Mucosa of stomach (tissue), 1 donor: ENCODE measurements at regions not wholly inside any gene's neighbourhood (a gene's known extent, or its start where the extent isn't known, plus 50 kb on each side); places are given as distances from the start of the nearest gene placed in this dataset.

Experiments
- H3K27me3 ChIP-seq: one replicate; pipeline ENCODE4 v1.7.0; 2013; ENCODE audit warnings: mild to moderate bottlenecking, low read length; ENCODE audit not compliant: control insufficient read depth, insufficient read depth
- H3K36me3 ChIP-seq: one replicate; pipeline ENCODE4 v1.7.0; 2013; ENCODE audit warnings: low read length; ENCODE audit not compliant: control insufficient read depth, insufficient read depth
- H3K4me1 ChIP-seq: one replicate; pipeline ENCODE4 v1.7.0; 2013; ENCODE audit warnings: mild to moderate bottlenecking, low read length; ENCODE audit not compliant: control insufficient read depth, insufficient read depth
- H3K4me3 ChIP-seq: one replicate; pipeline ENCODE4 v1.7.0; 2013; ENCODE audit warnings: low read length
- H3K9ac ChIP-seq: one replicate; pipeline ENCODE4 v1.7.0; 2013; ENCODE audit warnings: mild to moderate bottlenecking, low read length, moderate library complexity
- H3K9me3 ChIP-seq: one replicate; pipeline ENCODE4 v1.7.0; 2013; ENCODE audit warnings: mild to moderate bottlenecking, low read length, moderate library complexity; ENCODE audit not compliant: control insufficient read depth
- donor health status: Pancreatic carcinoma.

DNA sequence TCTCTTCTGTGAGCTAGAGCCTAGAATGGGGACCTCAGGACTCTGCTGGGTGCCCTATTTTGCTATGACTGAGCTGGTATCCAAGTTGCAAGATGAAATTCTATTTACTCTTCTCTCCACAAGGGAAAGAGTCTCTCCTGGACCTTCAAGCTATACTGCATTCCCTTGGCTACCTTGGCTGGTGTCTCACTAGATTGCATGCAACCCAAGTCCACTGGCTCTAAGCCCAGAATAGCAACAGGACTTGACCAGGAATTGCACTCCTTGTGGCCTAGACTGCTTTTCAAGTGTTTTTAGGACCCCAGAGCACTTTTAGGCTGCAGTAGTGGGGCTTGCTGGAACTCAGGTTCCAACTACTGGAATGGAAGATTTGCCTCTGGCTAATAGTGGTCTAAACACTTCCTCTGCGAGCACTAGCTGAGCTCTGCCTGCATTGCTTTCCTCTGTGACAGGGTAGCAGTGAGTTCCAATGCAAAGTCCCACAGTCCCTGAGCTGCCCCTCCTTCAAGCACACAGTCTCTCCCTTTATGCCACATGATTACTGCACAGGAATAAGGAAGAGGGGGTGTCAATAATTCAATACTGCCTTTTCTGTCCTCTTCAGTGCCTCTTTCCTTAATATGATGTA is 1009.1 kb upstream of the FLRT2 start:
- H3K27me3 ChIP-seq = no peaks in the 10 kb centered on the region
- no peak overlapping the region for H3K4me3 ChIP-seq
- H3K9me3 ChIP-seq = no peaks in the 10 kb centered on the region
- no peaks in the 10 kb centered on the region for H3K4me1 ChIP-seq
- no peak overlapping the region for H3K9ac ChIP-seq
- H3K36me3 ChIP-seq = no peaks in the 10 kb centered on the region

DNA sequence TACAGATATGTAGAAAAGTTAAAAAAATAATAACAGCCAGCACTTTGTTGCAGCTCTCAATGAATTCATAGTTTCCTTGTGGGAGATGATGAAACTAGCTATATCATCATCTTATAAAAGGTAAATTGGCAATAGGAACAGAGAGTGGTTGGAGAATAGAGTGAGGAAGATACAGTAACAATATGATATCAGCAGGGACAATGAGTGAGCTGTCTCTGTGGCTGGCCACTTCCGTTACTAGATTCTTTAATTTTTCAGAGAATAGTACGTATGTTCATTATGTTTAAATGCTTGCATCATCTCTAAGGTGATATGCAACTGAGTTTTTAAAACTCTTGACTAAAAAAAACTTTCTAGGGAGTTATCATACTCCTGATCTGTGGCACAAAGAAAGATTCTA is 1006.2 kb upstream of the FLRT2 start:
- no peak overlapping the region for H3K4me3 ChIP-seq
- H3K36me3 ChIP-seq = no peaks in the 10 kb centered on the region
- no peaks in the 10 kb centered on the region for H3K27me3 ChIP-seq
- no peaks in the 10 kb centered on the region for H3K9me3 ChIP-seq
- H3K9ac ChIP-seq = no peak overlapping the region
- H3K4me1 ChIP-seq = no peaks in the 10 kb centered on the region

DNA sequence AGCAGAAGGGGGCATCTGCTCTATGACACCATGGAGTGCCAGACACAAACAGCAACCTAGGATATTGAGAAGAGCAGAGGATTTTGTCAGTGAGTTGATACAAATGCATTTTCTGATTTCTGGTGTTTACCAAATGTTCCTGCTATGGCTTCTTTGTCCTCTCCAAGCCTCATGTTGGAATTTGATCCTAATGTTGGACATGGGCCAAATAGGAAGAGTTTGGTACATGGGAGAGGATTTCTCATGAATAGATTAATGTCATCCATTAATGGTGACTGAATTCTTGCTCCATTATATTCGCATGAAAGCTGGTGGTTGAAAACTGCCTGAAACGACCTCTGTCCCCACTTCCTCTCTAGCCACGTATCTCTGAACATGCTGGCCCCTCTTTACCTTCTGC is 1002.2 kb upstream of the FLRT2 start:
- no peaks in the 10 kb centered on the region for H3K27me3 ChIP-seq
- no peak overlapping the region for H3K9ac ChIP-seq
- H3K4me3 ChIP-seq = no peak overlapping the region
- no peaks in the 10 kb centered on the region for H3K36me3 ChIP-seq
- H3K9me3 ChIP-seq = no peaks in the 10 kb centered on the region
- H3K4me1 ChIP-seq = no peaks in the 10 kb centered on the region

DNA sequence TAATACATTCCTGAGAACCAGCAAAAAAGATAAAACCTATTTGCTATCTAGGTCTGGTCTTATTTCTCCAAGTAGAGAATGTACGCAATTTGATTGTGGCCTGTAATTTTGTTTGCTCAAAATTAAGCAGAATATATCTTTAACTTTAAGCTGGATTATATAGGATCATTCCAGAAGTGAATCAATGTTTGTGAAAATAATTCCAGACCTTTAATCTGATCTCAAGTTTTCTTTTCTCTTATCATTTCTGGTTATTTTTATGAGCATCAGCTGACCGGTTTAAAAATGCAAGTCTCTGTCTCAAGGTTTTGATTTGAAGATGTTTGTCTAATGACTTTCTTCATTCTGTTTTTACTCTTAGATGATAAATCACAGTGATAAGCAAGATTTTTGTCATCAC is 997.9 kb upstream of the FLRT2 start:
- no peak overlapping the region for H3K9ac ChIP-seq
- no peak overlapping the region for H3K4me3 ChIP-seq
- no peaks in the 10 kb centered on the region for H3K27me3 ChIP-seq
- H3K9me3 ChIP-seq = no peaks in the 10 kb centered on the region
- no peaks in the 10 kb centered on the region for H3K4me1 ChIP-seq
- no peaks in the 10 kb centered on the region for H3K36me3 ChIP-seq

DNA sequence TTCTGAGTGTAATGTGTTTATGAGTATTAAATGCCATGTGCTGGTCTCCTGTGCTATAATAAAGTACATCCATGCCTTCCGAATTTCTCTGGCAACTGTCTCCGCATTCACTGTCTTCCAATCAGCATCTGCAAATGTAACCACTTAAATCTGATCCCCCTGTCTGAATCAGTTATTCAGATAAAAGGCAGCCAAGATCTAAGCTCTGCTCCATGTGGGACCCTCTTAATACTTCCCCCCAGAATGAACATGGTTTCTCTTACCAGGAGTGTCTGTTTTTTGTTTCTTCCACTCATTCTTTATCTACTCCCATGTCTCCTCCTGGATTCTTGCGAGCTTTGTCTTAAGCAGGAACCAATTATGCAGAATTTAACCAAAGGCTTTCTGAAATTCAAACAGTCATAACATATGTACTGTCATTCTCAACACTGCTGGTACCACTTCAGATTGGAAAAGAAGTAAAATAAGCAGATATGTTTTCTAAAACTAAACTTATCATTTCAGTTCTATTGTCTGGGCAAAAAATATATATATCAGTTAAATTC is 996.7 kb upstream of the FLRT2 start:
- Histone ChIP-seq H3K4me3 (no peak overlapping the region), H3K9ac (no peak overlapping the region), H3K9me3 (no peaks in the 10 kb centered on the region), H3K27me3 (no peaks in the 10 kb centered on the region), H3K36me3 (no peaks in the 10 kb centered on the region), H3K4me1 (no peaks in the 10 kb centered on the region)

DNA sequence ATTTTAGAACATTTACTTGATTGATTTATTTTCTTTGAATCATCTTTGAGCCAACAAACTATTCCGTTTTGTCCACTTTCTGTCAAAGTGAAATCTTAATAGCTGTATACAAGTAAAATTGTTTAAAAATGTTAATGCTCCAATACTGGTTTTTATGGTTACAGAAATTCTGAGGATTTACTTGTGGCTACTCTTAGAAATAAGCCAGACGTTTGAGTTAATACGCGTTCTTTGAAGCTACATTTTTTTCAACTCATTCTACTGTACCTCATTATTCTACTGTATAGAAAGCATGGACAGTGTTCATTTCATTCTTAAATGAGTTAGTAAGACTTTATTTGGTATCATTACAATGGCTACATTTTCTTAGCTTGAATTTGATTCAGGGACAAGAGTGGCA is 996.2 kb upstream of the FLRT2 start:
- H3K36me3 ChIP-seq = no peaks in the 10 kb centered on the region
- no peak overlapping the region for H3K4me3 ChIP-seq
- no peaks in the 10 kb centered on the region for H3K4me1 ChIP-seq
- no peaks in the 10 kb centered on the region for H3K27me3 ChIP-seq
- no peaks in the 10 kb centered on the region for H3K9me3 ChIP-seq
- H3K9ac ChIP-seq = no peak overlapping the region

DNA sequence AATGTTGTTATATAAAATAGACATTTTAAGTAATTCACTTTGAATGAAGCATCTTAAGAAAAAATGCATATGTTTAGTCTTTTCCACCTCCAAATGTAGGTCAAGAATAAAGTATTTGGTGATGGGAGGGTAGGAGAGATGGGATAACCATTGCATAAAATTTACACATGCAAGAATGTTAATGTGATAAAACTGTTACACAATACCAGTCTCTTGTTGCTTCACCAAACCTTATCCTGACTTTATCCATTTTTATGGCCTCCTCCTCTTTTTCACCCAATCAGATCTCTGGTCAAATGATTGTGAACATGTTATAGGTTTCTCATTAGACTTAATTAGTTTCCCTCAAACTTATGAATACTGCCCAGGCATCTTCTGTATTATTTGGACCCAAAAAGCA is 994.5 kb upstream of the FLRT2 start:
- Histone ChIP-seq H3K27me3 (no peaks in the 10 kb centered on the region), H3K36me3 (no peaks in the 10 kb centered on the region), H3K4me1 (no peaks in the 10 kb centered on the region), H3K9ac (no peak overlapping the region), H3K4me3 (no peak overlapping the region), H3K9me3 (no peaks in the 10 kb centered on the region)

DNA sequence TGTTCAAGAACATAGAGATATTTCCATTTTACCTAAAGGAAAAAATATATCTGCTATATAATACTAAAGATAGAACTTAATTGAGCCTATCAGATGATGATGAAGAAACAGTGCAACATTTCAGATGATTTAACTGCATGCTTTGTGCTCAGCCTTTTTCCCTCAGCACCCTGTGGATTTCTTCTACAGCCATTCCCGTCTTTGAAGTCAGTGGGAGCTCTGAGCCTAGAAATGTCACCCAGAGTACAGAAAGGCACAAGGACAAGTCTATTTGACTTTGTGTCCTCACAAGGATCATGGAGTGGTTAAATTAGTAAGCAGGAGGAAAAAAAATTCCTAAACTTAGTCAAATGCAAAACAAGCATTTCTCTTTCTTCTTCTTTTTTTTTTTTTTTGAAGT is 994.0 kb upstream of the FLRT2 start:
- Histone ChIP-seq H3K9ac (no peak overlapping the region), H3K4me1 (no peaks in the 10 kb centered on the region), H3K36me3 (no peaks in the 10 kb centered on the region), H3K9me3 (no peaks in the 10 kb centered on the region), H3K4me3 (no peak overlapping the region), H3K27me3 (no peaks in the 10 kb centered on the region)

DNA sequence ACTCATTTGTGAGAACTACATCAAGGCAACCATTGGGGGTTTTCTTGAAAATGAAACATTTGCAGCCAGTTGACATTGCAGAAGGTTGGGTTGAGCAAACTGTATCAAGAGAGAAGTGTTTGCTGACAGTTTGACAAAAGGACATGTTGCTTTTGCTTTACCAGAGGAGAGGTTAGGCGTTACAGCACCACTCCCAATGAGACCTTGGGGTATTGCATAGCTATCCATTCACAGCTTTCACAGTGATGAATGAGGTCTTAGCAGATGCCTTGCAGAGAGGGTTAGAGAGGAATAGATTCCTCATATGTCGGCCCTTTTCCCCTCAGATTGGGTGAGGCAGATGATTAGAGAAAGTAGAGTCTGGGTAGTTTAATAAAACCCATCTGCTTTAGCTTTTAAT is 988.9 kb upstream of the FLRT2 start:
- H3K9me3 ChIP-seq = no peaks in the 10 kb centered on the region
- H3K4me3 ChIP-seq = no peak overlapping the region
- H3K4me1 ChIP-seq = no peaks in the 10 kb centered on the region
- no peaks in the 10 kb centered on the region for H3K36me3 ChIP-seq
- no peaks in the 10 kb centered on the region for H3K27me3 ChIP-seq
- no peak overlapping the region for H3K9ac ChIP-seq

DNA sequence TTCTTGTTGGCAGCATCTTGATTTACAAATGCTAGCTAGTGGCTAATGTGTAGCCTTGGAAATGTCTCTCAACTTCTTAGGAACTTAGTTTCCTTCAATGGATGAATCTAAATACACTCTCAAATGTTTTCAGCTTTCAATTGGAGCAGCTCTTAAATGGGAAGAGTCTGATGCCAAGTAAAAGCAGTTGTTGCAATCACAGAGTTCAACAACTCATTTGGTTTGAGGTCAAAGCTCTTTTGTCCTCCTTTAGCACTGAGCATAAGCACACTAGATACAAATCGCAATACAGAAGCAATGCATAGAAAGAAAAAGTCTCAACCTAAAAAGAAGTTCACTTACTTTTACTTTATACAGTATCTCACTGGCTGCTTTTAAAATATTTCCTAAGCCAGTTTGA is 986.1 kb upstream of the FLRT2 start:
- Histone ChIP-seq H3K9me3 (no peaks in the 10 kb centered on the region), H3K27me3 (no peaks in the 10 kb centered on the region), H3K4me3 (no peak overlapping the region), H3K36me3 (no peaks in the 10 kb centered on the region), H3K4me1 (no peaks in the 10 kb centered on the region), H3K9ac (no peak overlapping the region)

DNA sequence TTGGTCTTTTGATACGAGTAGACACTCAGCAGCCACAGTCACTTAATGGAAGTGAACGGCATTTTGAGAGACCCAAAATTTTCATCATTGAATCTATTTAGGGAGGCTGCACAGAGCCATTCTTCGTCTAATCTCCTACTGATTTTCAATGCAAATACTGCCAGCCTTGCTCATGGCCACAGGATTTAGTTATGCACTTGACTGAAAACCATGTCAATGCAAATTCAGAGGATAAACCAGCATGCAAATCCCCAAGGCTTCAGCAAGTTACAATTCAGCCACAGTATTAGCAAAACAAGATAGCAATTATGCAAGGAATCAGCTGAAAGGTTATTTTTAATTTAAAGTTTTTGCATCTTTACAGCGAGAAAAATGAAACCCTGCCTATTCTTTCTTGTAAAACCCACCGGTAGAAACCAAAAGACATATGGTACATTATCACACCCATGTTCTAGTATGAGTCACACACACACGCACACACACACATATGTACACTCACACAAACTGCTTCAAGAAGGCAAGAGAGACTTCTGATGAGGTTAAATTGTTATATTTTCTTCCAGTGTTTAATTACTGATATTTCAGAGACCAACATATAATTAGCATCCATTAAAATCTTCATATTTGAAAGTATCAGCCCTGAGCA is 985.3 kb upstream of the FLRT2 start:
- Histone ChIP-seq H3K4me3 (no peak overlapping the region), H3K4me1 (no peaks in the 10 kb centered on the region), H3K9ac (no peak overlapping the region), H3K9me3 (no peaks in the 10 kb centered on the region), H3K27me3 (no peaks in the 10 kb centered on the region), H3K36me3 (no peaks in the 10 kb centered on the region)

DNA sequence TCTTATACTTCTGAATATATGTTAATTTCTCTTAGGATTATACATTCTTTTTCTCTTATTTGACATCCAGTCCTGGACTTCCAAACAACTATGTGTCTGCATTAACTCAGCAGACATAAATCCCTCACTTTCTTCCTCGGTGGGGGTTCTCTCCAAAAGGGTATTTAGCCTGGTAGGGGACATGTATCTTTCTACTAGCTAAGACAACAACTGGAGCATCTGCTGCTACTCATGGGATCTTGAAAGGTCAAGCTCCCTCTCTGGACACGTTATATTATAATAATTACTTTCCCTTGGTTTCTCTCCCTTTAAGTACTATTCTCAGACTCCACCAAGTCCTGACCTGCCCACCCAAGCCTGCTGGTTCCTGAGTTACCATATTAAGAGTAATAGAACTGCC is 983.7 kb upstream of the FLRT2 start:
- no peak overlapping the region for H3K4me3 ChIP-seq
- H3K4me1 ChIP-seq = no peaks in the 10 kb centered on the region
- no peak overlapping the region for H3K9ac ChIP-seq
- H3K36me3 ChIP-seq = no peaks in the 10 kb centered on the region
- H3K27me3 ChIP-seq = no peaks in the 10 kb centered on the region
- no peaks in the 10 kb centered on the region for H3K9me3 ChIP-seq
